Activated CD4-positive, alpha-beta T cell treated with anti-CD3 and anti-CD28 coated beads, Interleukin-2, amount 10 ng/mL, durations not matched to agents 24 days and 14 days (primary cell): ENCODE measurements at regions not wholly inside any gene's neighbourhood (a gene's known extent, or its start where the extent isn't known, plus 50 kb on each side); places are given as distances from the start of the nearest gene placed in this dataset.
A peak's percentile ranks its signal among the peaks of the same experiment; 100 is the strongest.

Experiments
- DNase-seq: peaks from one replicate; pipeline ENCODE4 v3.0.0; 2022
- H3K27ac Mint-ChIP-seq: one replicate; pipeline ENCODE4 v1.8.0; 2022; ENCODE audit warnings: mild to moderate bottlenecking, mixed read lengths
- H3K27me3 Mint-ChIP-seq: one replicate; pipeline ENCODE4 v1.8.0; 2022; ENCODE audit warnings: mixed read lengths
- H3K36me3 Mint-ChIP-seq: one replicate; pipeline ENCODE4 v1.8.0; 2022; ENCODE audit warnings: low read depth, mild to moderate bottlenecking, mixed read lengths
- H3K4me1 Mint-ChIP-seq: one replicate; pipeline ENCODE4 v1.8.0; 2021; ENCODE audit warnings: mixed read lengths
- H3K4me3 Mint-ChIP-seq: one replicate; pipeline ENCODE4 v1.8.0; 2022; ENCODE audit warnings: mild to moderate bottlenecking, moderate library complexity, mixed read lengths
- H3K9me3 Mint-ChIP-seq: one replicate; pipeline ENCODE4 v1.8.0; 2021; ENCODE audit warnings: mixed read lengths
- intact Hi-C: fragments of 100-400 bp; cut with micrococcal nuclease; formaldehyde crosslinking; loops from one replicate; pipeline ENCODE4 v1.15.1; 2023

- no peaks in the 10 kb centered on the region for H3K36me3 Mint-ChIP-seq
- no peaks in the 10 kb centered on the region for H3K27me3 Mint-ChIP-seq
- DNase-seq, result no peak
- no peak overlapping the region for H3K4me3 Mint-ChIP-seq
- H3K4me1 Mint-ChIP-seq, result peaks cover 60% of the 10 kb centered on the region
- no peaks in the 10 kb centered on the region for H3K9me3 Mint-ChIP-seq
- intact Hi-C loops, result no loop called here
- peak overlapping the region; percentile 57 for H3K27ac Mint-ChIP-seq
Measured at GRCh38 chr10:110419265-110419664, 78.4 kb upstream of the DUSP5 start.

GRCh38 chr10:110420401-110421193, 77.1 kb upstream of the DUSP5 start:
- no peaks in the 10 kb centered on the region for H3K36me3 Mint-ChIP-seq
- peaks cover 54% of the 10 kb centered on the region for H3K4me1 Mint-ChIP-seq
- H3K9me3 Mint-ChIP-seq, result no peaks in the 10 kb centered on the region
- H3K4me3 Mint-ChIP-seq, result peak overlapping the region; percentile 23
- DNase-seq, result peak; percentile 73
- H3K27me3 Mint-ChIP-seq, result no peaks in the 10 kb centered on the region
- H3K27ac Mint-ChIP-seq, result peak overlapping the region; percentile 90
- intact Hi-C loops, result no loop called here

- H3K4me3 Mint-ChIP-seq, result no peak overlapping the region
- no peaks in the 10 kb centered on the region for H3K27me3 Mint-ChIP-seq
- peaks cover 59% of the 10 kb centered on the region for H3K4me1 Mint-ChIP-seq
Measured at GRCh38 chr10:110421512-110422138, 76.1 kb upstream of the DUSP5 start.

GRCh38 chr10:110422548-110422947, 75.2 kb upstream of the DUSP5 start:
- Mint-ChIP-seq H3K27ac (peak overlapping the region; percentile 4), H3K9me3 (no peaks in the 10 kb centered on the region), H3K4me3 (no peak overlapping the region), H3K36me3 (no peaks in the 10 kb centered on the region), H3K27me3 (no peaks in the 10 kb centered on the region), H3K4me1 (peaks cover 63% of the 10 kb centered on the region)
- intact Hi-C loops, result no loop called here
- no peak for DNase-seq

More at GRCh38 chr10:110421512-110422138, 76.1 kb upstream of the DUSP5 start:
- H3K9me3 Mint-ChIP-seq, result no peaks in the 10 kb centered on the region
- H3K36me3 Mint-ChIP-seq, result no peaks in the 10 kb centered on the region
- peak overlapping the region; percentile 90 for H3K27ac Mint-ChIP-seq
- intact Hi-C loops, result no loop called here
- DNase-seq, result no peak

DNA sequence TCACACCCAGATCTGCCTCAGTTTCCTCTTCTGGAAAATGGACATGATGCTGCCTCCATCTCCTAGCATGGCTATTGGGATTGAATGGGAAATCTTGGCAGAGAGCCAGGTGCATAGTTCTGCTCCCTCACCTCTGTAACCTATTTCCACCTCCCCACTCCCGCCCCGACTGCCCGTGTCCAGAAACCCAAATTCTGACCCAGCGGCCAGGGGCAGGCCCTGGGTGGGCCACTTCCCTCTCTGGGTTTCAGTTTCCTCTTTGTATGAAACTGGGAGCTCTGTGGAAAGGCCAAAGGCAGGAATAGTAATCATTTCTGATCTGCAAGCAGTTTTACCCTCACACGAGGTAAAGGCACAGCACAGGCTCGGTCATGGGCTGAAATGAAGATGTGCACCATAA, 74.1 kb upstream of the DUSP5 start:
- Mint-ChIP-seq H3K4me1 (peaks cover 58% of the 10 kb centered on the region), H3K36me3 (no peaks in the 10 kb centered on the region), H3K27me3 (no peaks in the 10 kb centered on the region), H3K9me3 (no peaks in the 10 kb centered on the region), H3K4me3 (no peak overlapping the region), H3K27ac (no peak overlapping the region)
- intact Hi-C loops, result no loop called here
- DNase-seq, result no peak

GRCh38 chr10:110425684-110426293, 71.9 kb upstream of the DUSP5 start:
- H3K4me3 Mint-ChIP-seq, result peak overlapping the region; percentile 51
- H3K36me3 Mint-ChIP-seq, result no peaks in the 10 kb centered on the region
- intact Hi-C loops, result loop anchor here (1.0 to 2.0 kb wide), 5 partner anchors 11 to 115 kb away; no protein-coding TSS in a partner anchor
- peak; percentile 82 for DNase-seq
- peaks cover 55% of the 10 kb centered on the region for H3K4me1 Mint-ChIP-seq
- H3K27ac Mint-ChIP-seq, result peak overlapping the region; percentile 92
- H3K9me3 Mint-ChIP-seq, result no peaks in the 10 kb centered on the region
- H3K27me3 Mint-ChIP-seq, result no peaks in the 10 kb centered on the region

DNA sequence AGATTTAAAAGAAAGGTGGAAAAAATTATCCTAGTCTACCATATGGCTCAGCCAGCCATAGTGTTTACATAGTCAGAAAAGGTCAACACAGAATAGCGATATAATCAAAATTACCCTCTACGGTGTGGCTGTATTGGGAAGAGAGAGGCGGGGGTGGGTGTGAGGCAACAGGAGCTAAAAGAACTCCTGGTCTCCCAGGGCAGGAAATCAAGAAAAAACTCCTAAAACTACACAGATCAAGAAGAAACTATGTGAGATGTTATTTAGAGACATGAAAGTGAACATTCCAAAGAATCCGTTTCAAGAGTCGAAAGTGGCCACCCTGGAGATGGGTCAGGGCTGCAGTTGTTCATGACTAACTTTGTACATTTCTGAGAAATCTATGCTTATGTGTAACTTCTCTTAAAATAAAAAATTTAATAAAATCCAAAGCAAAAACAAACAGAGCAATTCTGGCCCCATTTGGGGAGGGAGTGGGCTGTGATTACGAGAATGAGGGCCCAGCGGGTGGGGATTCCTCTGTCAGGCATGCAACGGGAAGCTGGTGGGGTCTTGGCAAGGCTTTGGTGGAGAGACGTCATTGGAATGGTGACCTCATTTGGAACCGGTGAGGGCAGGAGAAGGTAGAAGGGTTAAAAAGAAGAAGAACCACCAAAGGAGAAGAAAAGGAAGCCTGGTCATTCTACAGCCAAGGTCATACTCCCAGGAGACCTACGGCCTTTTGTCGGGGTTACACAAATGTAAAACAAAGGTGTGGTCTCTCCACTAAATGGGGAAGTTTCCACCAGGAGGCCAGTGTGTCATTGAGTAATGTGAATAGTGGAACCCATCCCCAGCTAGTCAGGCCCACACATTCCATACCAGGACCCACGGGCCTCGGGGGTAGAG, 71.2 kb upstream of the DUSP5 start:
- Mint-ChIP-seq H3K27ac (peak overlapping the region; percentile 92), H3K27me3 (no peaks in the 10 kb centered on the region), H3K9me3 (no peaks in the 10 kb centered on the region), H3K4me1 (peaks cover 50% of the 10 kb centered on the region), H3K36me3 (no peaks in the 10 kb centered on the region), H3K4me3 (peak overlapping the region; percentile 51)
- DNase-seq, result no peak
- intact Hi-C loops, result loop anchor here (1.0 to 2.0 kb wide), 5 partner anchors 12 to 116 kb away; no protein-coding TSS in a partner anchor

GRCh38 chr10:110429301-110429700, 68.4 kb upstream of the DUSP5 start:
- no peak overlapping the region for H3K4me3 Mint-ChIP-seq
- H3K4me1 Mint-ChIP-seq, result peaks cover 43% of the 10 kb centered on the region
- H3K27me3 Mint-ChIP-seq, result no peaks in the 10 kb centered on the region

DNA sequence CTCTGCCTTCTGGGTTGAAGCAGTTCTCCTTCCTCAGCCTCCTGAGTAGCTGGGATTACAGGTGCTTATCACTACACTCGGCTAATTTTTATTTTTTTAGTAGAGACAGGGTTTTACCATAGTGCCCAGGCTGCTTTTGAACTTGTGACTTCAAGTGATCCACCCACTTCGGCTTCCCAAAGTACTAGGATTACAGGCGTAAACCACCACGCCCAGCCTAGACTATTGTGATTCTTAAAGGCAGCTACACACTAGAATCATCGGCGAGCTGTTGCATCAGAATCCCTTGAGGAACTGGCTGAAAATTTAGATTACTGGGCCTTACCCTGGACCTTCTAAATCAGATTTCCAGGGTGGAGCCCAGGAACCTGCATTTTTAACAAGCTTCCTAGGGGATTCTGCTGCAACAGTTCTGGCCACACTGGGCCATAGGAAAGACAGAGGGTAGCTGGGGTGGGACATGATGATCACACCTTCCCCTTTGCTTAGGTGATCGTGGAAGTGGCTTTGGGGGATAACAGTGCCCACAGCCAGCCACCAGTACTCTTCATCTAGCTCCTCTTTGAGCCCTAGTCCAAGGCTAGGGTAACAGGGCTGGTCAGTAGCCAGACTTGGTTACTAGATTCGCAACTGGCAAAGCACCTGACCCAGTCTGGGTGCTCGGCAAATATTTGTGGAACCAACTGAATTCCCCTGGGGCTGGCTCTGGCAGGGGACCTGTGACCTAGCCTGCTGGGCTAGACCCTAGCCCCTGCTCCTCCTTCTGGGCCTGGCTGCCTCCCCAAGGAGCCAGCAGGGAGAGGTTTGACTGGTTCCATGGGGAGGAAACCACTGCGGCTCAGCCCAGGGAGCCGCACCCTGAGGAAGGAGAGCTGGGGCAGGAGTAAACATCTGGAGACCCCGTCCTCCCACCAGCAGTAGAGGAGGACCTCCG, 67.1 kb upstream of the DUSP5 start:
- intact Hi-C loops, result no loop called here
- Mint-ChIP-seq H3K4me1 (peaks cover 36% of the 10 kb centered on the region), H3K27ac (no peak overlapping the region), H3K27me3 (no peaks in the 10 kb centered on the region), H3K9me3 (no peaks in the 10 kb centered on the region), H3K4me3 (no peak overlapping the region), H3K36me3 (no peaks in the 10 kb centered on the region)
- DNase-seq, result no peak

More at GRCh38 chr10:110429301-110429700, 68.4 kb upstream of the DUSP5 start:
- Mint-ChIP-seq H3K36me3 (no peaks in the 10 kb centered on the region), H3K27ac (peak overlapping the region; percentile 75), H3K9me3 (no peaks in the 10 kb centered on the region)
- DNase-seq, result no peak
- intact Hi-C loops, result no loop called here

DNA sequence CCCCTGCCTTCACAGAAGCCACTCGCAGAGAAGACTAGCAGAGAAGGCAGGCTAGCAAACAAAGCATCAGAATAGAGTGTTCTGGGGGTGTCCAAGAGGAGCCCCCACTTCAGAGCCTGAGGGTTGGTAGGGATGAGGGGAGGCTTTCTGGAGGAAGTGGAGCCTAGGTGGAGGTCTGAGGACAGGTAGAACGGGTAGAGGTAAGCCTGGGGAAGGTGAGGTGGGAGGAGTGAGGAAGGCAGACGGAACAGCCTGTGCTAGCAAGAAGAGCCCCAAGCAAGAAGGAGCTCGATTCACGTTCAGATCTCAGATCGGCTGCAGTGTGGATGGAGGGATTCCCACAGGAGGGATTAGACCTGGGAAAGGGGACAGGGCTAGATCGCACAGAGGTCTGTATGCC, 66.0 kb upstream of the DUSP5 start:
- Mint-ChIP-seq H3K9me3 (no peaks in the 10 kb centered on the region), H3K36me3 (no peaks in the 10 kb centered on the region), H3K4me1 (peaks cover 26% of the 10 kb centered on the region), H3K4me3 (no peak overlapping the region), H3K27me3 (no peaks in the 10 kb centered on the region), H3K27ac (no peak overlapping the region)
- DNase-seq, result no peak
- intact Hi-C loops, result no loop called here

GRCh38 chr10:110432084-110432483, 65.6 kb upstream of the DUSP5 start:
- H3K27ac Mint-ChIP-seq, result no peak overlapping the region

DNA sequence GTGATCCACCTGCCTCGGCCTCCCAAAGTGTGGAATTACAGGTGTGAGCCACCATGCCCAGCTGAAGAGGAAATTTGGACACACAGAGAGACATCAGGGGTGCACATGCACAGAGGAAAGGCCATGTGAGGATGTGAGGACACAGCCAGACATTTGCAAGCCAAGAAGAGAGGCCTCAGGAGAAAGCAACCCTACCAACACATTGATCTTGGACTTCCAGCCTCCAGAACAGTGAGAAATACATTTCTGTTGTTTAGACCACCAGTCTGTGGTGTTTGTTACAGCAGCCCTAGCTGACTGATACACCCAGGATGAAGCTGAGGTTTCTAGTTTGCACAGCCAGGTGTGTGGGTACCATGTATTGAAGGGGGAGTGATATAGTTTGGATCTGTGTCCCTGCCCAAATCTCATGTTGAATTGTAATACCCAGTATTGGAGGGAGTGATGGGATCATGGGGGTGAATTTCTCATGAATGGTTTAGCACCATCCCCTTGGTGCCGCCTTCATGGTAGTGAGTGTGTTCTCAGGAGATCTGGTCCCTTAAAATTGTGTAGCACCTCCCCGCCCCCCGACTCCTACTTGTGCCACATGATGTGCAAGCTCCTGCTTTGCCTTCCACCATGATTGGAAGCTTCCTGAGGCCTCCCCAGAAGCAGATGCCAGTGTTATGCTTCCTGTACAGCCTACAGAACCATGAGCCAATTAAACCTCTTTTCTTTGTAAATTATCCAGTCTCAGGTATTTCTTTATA, 64.7 kb upstream of the DUSP5 start:
- peaks cover 21% of the 10 kb centered on the region for H3K4me1 Mint-ChIP-seq
- H3K9me3 Mint-ChIP-seq, result no peaks in the 10 kb centered on the region
- H3K27ac Mint-ChIP-seq, result no peak overlapping the region
- DNase-seq, result no peak
- intact Hi-C loops, result no loop called here
- H3K4me3 Mint-ChIP-seq, result no peak overlapping the region
- H3K36me3 Mint-ChIP-seq, result no peaks in the 10 kb centered on the region
- H3K27me3 Mint-ChIP-seq, result no peaks in the 10 kb centered on the region

More at GRCh38 chr10:110432084-110432483, 65.6 kb upstream of the DUSP5 start:
- no peak for DNase-seq
- no peaks in the 10 kb centered on the region for H3K36me3 Mint-ChIP-seq
- H3K9me3 Mint-ChIP-seq, result no peaks in the 10 kb centered on the region
- H3K4me1 Mint-ChIP-seq, result peaks cover 22% of the 10 kb centered on the region
- intact Hi-C loops, result no loop called here
- no peak overlapping the region for H3K4me3 Mint-ChIP-seq
- no peaks in the 10 kb centered on the region for H3K27me3 Mint-ChIP-seq
